Lower leg skin (tissue), 3 donors: ENCODE measurements at regions not wholly inside any gene's neighbourhood (a gene's known extent, or its start where the extent isn't known, plus 50 kb on each side); places are given as distances from the start of the nearest gene placed in this dataset.

Experiments used
- CTCF ChIP-seq, 3 donors: fragments of 450-650 bp; IDR thresholded peaks; one replicate each; pipeline ENCODE4 v1.5.1; 2016; ENCODE audit warnings: antibody characterized with exemption in 3 of 3, mild to moderate bottlenecking in 3 of 3, moderate library complexity in 2 of 3
- POLR2A ChIP-seq, 2 donors: fragments of 450-650 bp; IDR thresholded peaks; one replicate each; pipeline ENCODE4 v1.6.1; 2016 to 2017; ENCODE audit warnings: antibody characterized with exemption in 2 of 2, mild to moderate bottlenecking in 1 of 2, moderate library complexity in 1 of 2

DNA sequence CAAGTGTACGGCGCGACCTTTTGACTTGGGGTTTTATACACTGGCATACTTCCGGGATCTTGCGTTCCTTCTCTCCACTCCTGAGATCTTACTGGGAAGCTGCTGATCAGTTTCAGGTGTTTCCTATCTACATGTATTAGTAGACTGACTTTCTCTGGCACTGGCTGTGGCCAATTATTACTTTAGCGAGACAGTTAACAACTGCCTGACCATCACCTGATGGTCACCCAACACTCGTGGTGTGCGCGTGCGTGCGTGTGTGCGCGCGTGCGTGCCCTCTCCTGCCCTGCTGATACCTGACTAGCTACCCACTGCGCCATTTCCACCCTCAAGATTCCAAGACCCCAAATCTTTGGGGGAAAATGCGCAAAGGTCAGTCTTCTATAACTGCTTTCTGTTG lies 249.9 kb downstream of the AEBP2 start:
- TF ChIP-seq CTCF (IDR thresholded peaks at IDR 0.05): no peak
- no peak for TF ChIP-seq POLR2A (IDR thresholded peaks at IDR 0.05)
